Naive thymus-derived CD4-positive, alpha-beta T cell (primary cell): ENCODE measurements at regions not wholly inside any gene's neighbourhood (a gene's known extent, or its start where the extent isn't known, plus 50 kb on each side); places are given as distances from the start of the nearest gene placed in this dataset.

Source experiments
- ATAC-seq: fragments of 150-1000 bp; cut with Tn5 transposase; 2 replicates; pipeline ENCODE4 v1.10.0; 2021; ENCODE audit warnings: mild to moderate bottlenecking, moderate library complexity
- CTCF ChIA-PET: fragments of 350-600 bp; sonication (Branson Sonifier 250); formaldehyde crosslinking; loops from one replicate; lab custom pipeline; 2021; ENCODE audit warnings: antibody characterized with exemption; lab: Charles Lee
- POLR2A ChIA-PET: fragments of 350-600 bp; sonication (Branson Sonifier 250); formaldehyde crosslinking; loops from one replicate; lab custom pipeline; 2021; ENCODE audit warnings: antibody characterized with exemption, inconsistent platforms; lab: Charles Lee
- DNase-seq, 9 donors: peaks; one replicate each; pipeline versions ENCODE4 v3.0.0 to v3.0.0-alpha.2; 2020 to 2022; ENCODE audit warnings: mixed read lengths in 1 of 9
- H3K27ac ChIP-seq: one replicate; pipeline ENCODE4 v1.7.0; 2013; ENCODE audit warnings: mild to moderate bottlenecking, low read depth, low read length, moderate library complexity
- H3K27me3 ChIP-seq, 2 donors: one replicate each; pipeline ENCODE4 v1.7.0; 2013; ENCODE audit warnings: low read length in 2 of 2, mild to moderate bottlenecking in 2 of 2, moderate library complexity in 2 of 2; ENCODE audit not compliant: control insufficient read depth in 2 of 2, insufficient read depth in 2 of 2
- H3K36me3 ChIP-seq, 3 experiments: 1 replicate in 2 of 3; 2 replicates in 1 of 3; pipeline ENCODE4 v1.7.0; 2013; ENCODE audit warnings: low read length in 3 of 3, mild to moderate bottlenecking in 3 of 3, moderate library complexity in 1 of 3; ENCODE audit not compliant: insufficient read depth in 3 of 3, control insufficient read depth in 2 of 3
- H3K4me1 ChIP-seq, 2 donors: one replicate each; pipeline ENCODE4 v1.7.0; 2013; ENCODE audit warnings: low read length in 2 of 2, mild to moderate bottlenecking in 2 of 2, moderate library complexity in 1 of 2; ENCODE audit not compliant: control insufficient read depth in 2 of 2, insufficient read depth in 2 of 2
- H3K4me3 ChIP-seq: 2 replicates; pipeline ENCODE4 v1.7.0; 2013; ENCODE audit warnings: mild to moderate bottlenecking, low read length
- H3K9me3 ChIP-seq, 3 experiments: 1 replicate in 2 of 3; 2 replicates in 1 of 3; pipeline ENCODE4 v1.7.0; 2013; ENCODE audit warnings: low read length in 3 of 3; ENCODE audit not compliant: control insufficient read depth in 2 of 3
- H3K27ac Mint-ChIP-seq, 9 donors: one replicate each; pipeline ENCODE4 v1.8.0; 2020 to 2022; ENCODE audit warnings: mixed read lengths in 9 of 9, mild to moderate bottlenecking in 8 of 9, moderate library complexity in 5 of 9, inconsistent platforms in 2 of 9
- H3K27me3 Mint-ChIP-seq, 5 donors: one replicate each; pipeline ENCODE4 v1.8.0; 2021 to 2022; ENCODE audit warnings: mixed read lengths in 5 of 5, mild to moderate bottlenecking in 1 of 5
- H3K36me3 Mint-ChIP-seq, 5 donors: one replicate each; pipeline ENCODE4 v1.8.0; 2020 to 2022; ENCODE audit warnings: mixed read lengths in 5 of 5, mild to moderate bottlenecking in 3 of 5, inconsistent platforms in 1 of 5
- H3K4me1 Mint-ChIP-seq, 7 donors: one replicate each; pipeline ENCODE4 v1.8.0; 2020 to 2022; ENCODE audit warnings: mixed read lengths in 7 of 7, mild to moderate bottlenecking in 3 of 7, inconsistent platforms in 1 of 7
- H3K4me3 Mint-ChIP-seq, 10 donors: one replicate each; pipeline ENCODE4 v1.8.0; 2020 to 2022; ENCODE audit warnings: mild to moderate bottlenecking in 10 of 10, mixed read lengths in 10 of 10, moderate library complexity in 6 of 10, inconsistent platforms in 2 of 10
- H3K9me3 Mint-ChIP-seq, 11 donors: one replicate each; pipeline ENCODE4 v1.8.0; 2020 to 2022; ENCODE audit warnings: mixed read lengths in 11 of 11, mild to moderate bottlenecking in 4 of 11, inconsistent platforms in 1 of 11, moderate library complexity in 1 of 11
- intact Hi-C, 2 donors: fragments of 100-400 bp; cut with micrococcal nuclease; formaldehyde crosslinking; loops; one replicate each; pipeline ENCODE4 v1.15.1; 2023

DNA sequence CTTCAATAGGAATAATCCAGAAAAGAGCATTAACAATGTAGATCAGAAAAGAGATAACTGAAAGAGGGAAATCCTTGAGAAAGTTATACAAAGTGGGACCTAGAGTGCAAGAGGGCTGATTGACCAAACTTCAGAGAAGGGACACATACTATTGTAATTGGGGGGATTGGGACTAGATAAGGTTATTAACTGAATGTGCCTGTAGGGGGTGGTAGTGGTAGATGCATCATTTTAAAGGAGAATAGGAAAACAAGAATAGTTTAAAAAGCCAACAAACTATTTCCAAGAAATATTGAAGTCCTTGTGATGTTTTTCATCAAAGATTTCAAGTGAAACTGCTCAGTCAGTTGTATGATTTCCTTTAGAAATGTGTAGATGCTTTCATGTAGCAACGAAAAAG, 468.5 kb downstream of the TAF11L14 start:
- no peak overlapping the region for H3K4me3 ChIP-seq
- no peak overlapping the region for H3K4me3 Mint-ChIP-seq
- DNase-seq (no peak), ATAC-seq (no peak)
- H3K27me3 ChIP-seq, result no peaks in the 10 kb centered on the region
- no peaks in the 10 kb centered on the region for H3K27me3 Mint-ChIP-seq
- H3K4me1 ChIP-seq, result no peaks in the 10 kb centered on the region
- POLR2A ChIA-PET, result no interaction called here
- intact Hi-C loops, result no loop called here
- H3K36me3 Mint-ChIP-seq, result no peaks in the 10 kb centered on the region
- no peak overlapping the region for H3K27ac ChIP-seq
- CTCF ChIA-PET, result no interaction called here
- no peak overlapping the region for H3K27ac Mint-ChIP-seq
- H3K4me1 Mint-ChIP-seq, result peaks cover 0 to 1% (median 0%) of the 10 kb centered on the region in 7 donors
- H3K36me3 ChIP-seq, result no peaks in the 10 kb centered on the region
- H3K9me3 ChIP-seq, result no peaks in the 10 kb centered on the region
- H3K9me3 Mint-ChIP-seq, result peaks cover 0 to 10% (median 1%) of the 10 kb centered on the region in 11 donors

DNA sequence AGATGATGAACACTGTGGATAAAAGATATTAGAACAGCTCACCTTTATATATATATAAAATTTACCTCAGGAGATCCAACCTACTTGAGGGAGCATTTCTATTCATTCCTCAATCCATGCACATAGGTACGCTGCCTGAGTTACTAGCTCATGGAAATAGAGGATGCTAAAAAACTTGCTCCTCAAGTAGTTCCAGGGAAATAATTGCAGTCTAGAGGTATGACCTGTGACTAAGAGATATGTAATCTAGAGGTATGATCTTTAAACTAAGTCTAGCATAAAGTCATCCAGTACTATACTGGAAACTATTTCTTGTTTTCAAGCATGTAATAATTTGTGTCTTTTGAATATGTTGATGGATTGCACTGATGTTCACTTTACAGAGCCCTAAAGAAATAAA, 471.2 kb downstream of the TAF11L14 start:
- intact Hi-C loops, result no loop called here
- no peaks in the 10 kb centered on the region for H3K27me3 ChIP-seq

DNA sequence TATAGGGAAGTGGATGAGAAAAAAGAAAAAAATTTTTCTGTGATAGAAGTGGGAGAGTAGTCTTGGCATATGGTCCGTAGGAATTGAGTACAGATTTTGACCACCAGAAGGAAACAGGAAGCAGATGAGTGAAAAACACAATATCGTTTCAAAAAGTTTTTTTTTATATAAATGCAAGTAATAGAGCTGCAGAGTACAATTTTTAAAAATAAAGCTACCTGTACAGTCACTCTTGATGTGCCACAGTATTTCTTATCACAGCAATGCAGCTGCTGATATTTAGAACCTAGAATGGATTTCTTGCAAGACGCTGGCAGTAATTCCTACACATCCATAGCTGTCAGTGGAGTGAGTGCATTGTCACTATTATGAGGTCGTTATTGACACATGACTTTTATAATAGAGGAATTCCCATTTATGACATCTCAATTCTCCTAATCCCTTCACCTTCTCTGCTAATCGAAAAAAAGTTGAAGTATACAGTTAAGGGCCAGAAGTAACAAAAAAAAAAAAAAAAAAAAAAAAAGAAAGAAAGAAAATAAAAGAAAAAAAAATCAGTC, 477.7 kb downstream of the TAF11L14 start:
- ATAC-seq (no peak), DNase-seq (no peak)
- Mint-ChIP-seq H3K9me3 (peaks cover 0 to 19% (median 8%) of the 10 kb centered on the region in 11 donors), H3K4me3 (no peak overlapping the region), H3K27me3 (no peaks in the 10 kb centered on the region), H3K36me3 (no peaks in the 10 kb centered on the region), H3K27ac (no peak overlapping the region), H3K4me1 (no peaks in the 10 kb centered on the region)
- no peaks in the 10 kb centered on the region for H3K4me1 ChIP-seq
- no peak overlapping the region for H3K27ac ChIP-seq
- H3K9me3 ChIP-seq, result no peaks in the 10 kb centered on the region
- CTCF ChIA-PET, result no interaction called here
- H3K27me3 ChIP-seq, result no peaks in the 10 kb centered on the region
- no peaks in the 10 kb centered on the region for H3K36me3 ChIP-seq
- intact Hi-C loops, result no loop called here
- no peak overlapping the region for H3K4me3 ChIP-seq
- POLR2A ChIA-PET, result no interaction called here

More for the DNA sequence above, 471.2 kb downstream of the TAF11L14 start:
- Mint-ChIP-seq H3K9me3 (peaks cover 0 to 15% (median 5%) of the 10 kb centered on the region in 11 donors), H3K4me3 (no peak overlapping the region), H3K4me1 (no peaks in the 10 kb centered on the region), H3K27me3 (no peaks in the 10 kb centered on the region), H3K36me3 (no peaks in the 10 kb centered on the region), H3K27ac (no peak overlapping the region)
- Histone ChIP-seq H3K4me1 (no peaks in the 10 kb centered on the region), H3K36me3 (no peaks in the 10 kb centered on the region), H3K4me3 (no peak overlapping the region), H3K9me3 (no peaks in the 10 kb centered on the region), H3K27ac (no peak overlapping the region)
- ChIA-PET POLR2A (no interaction called here), CTCF (no interaction called here)
- ATAC-seq, result no peak
- DNase-seq, result no peak

DNA sequence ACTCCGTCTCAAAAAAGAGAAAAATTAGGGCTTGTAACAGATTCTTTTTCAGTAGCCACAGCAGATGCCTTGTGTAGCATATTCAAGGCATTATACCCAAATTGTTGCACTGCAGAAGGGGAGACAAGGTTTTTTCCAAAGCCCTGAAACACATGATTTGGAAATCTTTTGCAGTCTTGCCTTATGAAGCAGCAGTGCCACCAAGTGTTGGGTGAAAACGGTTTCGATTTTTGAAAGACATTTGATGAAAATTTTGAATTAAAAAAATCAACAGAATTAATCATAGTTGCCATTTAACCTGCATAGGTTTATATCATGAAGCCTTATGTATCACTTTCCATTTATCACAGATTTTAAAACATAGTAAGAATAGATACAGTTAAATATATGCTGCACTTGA, 479.5 kb downstream of the TAF11L14 start:
- Mint-ChIP-seq H3K4me3 (no peak overlapping the region), H3K9me3 (peaks cover 0 to 26% (median 4%) of the 10 kb centered on the region in 11 donors), H3K27ac (no peak overlapping the region), H3K36me3 (no peaks in the 10 kb centered on the region), H3K4me1 (no peaks in the 10 kb centered on the region), H3K27me3 (no peaks in the 10 kb centered on the region)
- Histone ChIP-seq H3K36me3 (no peaks in the 10 kb centered on the region), H3K27ac (no peak overlapping the region), H3K27me3 (no peaks in the 10 kb centered on the region), H3K4me1 (no peaks in the 10 kb centered on the region), H3K9me3 (no peaks in the 10 kb centered on the region), H3K4me3 (no peak overlapping the region)
- CTCF ChIA-PET, result no interaction called here
- intact Hi-C loops, result no loop called here
- POLR2A ChIA-PET, result no interaction called here
- ATAC-seq (no peak), DNase-seq (no peak)

DNA sequence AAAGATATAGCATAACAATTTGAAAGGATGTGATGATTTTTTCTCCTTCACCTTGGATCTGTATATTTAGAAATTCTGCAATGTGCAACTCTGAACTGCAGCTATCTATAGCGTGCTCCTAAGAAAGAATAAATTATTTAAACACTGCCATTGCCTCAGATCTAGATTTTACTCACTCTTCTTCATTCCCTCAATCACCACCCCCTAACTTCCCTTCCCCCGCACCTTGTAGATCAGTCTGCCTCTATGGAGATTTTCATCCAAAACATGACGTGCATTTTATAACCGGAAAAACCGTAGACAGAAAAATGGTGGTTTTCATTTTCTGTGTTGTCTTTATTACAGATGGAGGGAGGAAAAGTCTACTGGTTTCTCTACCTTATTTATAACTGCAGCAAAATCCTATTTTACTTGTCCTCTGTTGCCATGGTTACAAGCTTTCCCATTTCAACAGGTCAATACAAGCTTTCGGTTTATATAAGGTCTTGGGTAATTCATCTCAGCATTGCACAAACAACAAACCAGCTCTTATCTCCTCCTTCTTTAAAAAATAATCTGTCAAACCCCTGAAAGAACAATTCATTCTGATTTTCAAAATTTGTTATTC, 480.0 kb downstream of the TAF11L14 start:
- no peak overlapping the region for H3K27ac ChIP-seq
- ATAC-seq (no peak), DNase-seq (no peak)
- H3K36me3 Mint-ChIP-seq, result no peaks in the 10 kb centered on the region
- H3K27ac Mint-ChIP-seq, result no peak overlapping the region
- no peaks in the 10 kb centered on the region for H3K36me3 ChIP-seq
- POLR2A ChIA-PET, result no interaction called here
- H3K4me3 ChIP-seq, result no peak overlapping the region
- H3K4me1 ChIP-seq, result no peaks in the 10 kb centered on the region
- no peaks in the 10 kb centered on the region for H3K27me3 ChIP-seq
- H3K4me3 Mint-ChIP-seq, result no peak overlapping the region
- peaks cover 0 to 29% (median 4%) of the 10 kb centered on the region in 11 donors for H3K9me3 Mint-ChIP-seq
- intact Hi-C loops, result no loop called here
- CTCF ChIA-PET, result no interaction called here
- H3K4me1 Mint-ChIP-seq, result no peaks in the 10 kb centered on the region
- no peaks in the 10 kb centered on the region for H3K9me3 ChIP-seq
- no peaks in the 10 kb centered on the region for H3K27me3 Mint-ChIP-seq

DNA sequence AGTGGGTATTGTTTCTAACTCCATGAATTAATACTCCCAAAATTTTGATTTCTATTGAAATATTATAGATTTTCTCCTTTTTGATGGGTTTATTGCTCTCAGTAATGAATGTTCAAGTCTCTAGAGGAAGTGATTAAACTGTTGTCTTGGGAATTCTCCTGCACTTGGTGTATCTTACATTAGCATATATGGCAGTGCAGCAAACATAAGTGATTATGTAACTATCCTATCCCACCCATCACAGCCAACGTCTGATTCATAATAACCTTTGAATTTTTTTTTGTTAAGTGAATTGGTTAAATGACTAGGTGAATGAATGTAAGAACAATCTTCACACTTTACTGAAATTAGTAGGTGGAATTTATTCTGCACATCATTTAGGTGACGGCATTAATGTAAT, 483.7 kb downstream of the TAF11L14 start:
- H3K4me1 Mint-ChIP-seq, result no peaks in the 10 kb centered on the region
- no peak overlapping the region for H3K4me3 Mint-ChIP-seq
- Histone ChIP-seq H3K27me3 (no peaks in the 10 kb centered on the region), H3K9me3 (no peaks in the 10 kb centered on the region), H3K4me3 (no peak overlapping the region), H3K4me1 (no peaks in the 10 kb centered on the region), H3K27ac (no peak overlapping the region), H3K36me3 (no peaks in the 10 kb centered on the region)
- H3K36me3 Mint-ChIP-seq, result no peaks in the 10 kb centered on the region
- no peak for DNase-seq
- H3K9me3 Mint-ChIP-seq, result peaks cover 3 to 39% (median 11%) of the 10 kb centered on the region in 11 donors
- no peak for ATAC-seq
- no peaks in the 10 kb centered on the region for H3K27me3 Mint-ChIP-seq
- ChIA-PET POLR2A (no interaction called here), CTCF (no interaction called here)
- intact Hi-C loops, result no loop called here
- no peak overlapping the region for H3K27ac Mint-ChIP-seq

DNA sequence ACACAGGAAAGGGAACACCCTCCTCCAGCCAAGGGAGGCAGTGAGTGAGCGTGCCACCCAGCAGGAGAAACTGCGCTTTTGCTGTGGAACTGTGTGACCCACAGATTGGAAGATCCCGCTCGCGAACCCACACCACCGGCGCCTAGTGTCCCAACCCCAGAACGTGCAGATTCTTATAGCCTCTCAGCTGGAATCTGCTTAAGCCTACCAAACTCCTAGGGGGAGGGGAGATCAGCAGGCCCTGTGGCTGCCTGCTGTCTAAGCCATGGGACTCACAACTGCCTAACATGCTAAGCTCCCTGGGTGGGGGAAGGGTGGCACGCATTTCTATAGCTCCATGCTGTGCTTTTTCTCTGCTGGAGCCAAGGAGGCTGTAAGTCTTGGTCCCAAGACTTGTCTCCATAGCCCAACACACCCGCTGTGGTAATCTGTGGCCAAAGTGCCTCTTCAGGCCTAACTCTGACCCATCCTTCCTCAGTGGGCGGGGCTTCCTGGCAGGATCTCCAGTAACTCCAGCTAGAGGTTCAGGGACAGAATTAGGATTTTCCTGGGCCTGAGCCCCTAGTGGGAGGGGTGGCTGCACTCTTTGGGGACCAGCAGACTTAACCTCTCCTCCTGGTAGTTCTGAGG, 485.0 kb downstream of the TAF11L14 start:
- ChIA-PET POLR2A (no interaction called here), CTCF (no interaction called here)
- intact Hi-C loops, result no loop called here
- Mint-ChIP-seq H3K4me1 (no peaks in the 10 kb centered on the region), H3K36me3 (no peaks in the 10 kb centered on the region), H3K27me3 (no peaks in the 10 kb centered on the region), H3K9me3 (peaks cover 4 to 43% (median 13%) of the 10 kb centered on the region in 11 donors), H3K4me3 (no peak overlapping the region), H3K27ac (no peak overlapping the region)
- no peaks in the 10 kb centered on the region for H3K9me3 ChIP-seq
- H3K4me3 ChIP-seq, result no peak overlapping the region
- no peaks in the 10 kb centered on the region for H3K4me1 ChIP-seq
- no peaks in the 10 kb centered on the region for H3K27me3 ChIP-seq
- ATAC-seq (no peak), DNase-seq (no peak)
- no peak overlapping the region for H3K27ac ChIP-seq
- H3K36me3 ChIP-seq, result no peaks in the 10 kb centered on the region
